ENCODE measurements at regions not wholly inside any gene's neighbourhood (a gene's known extent, or its start where the extent isn't known, plus 50 kb on each side); places are given as distances from the start of the nearest gene placed in this dataset.

- TF ChIP-seq CTCF (IDR thresholded peaks at IDR 0.05) (no peak), POLR2A (IDR thresholded peaks at IDR 0.05) (no peak)
Measured at GRCh38 chr2:103152556-103152955, 390.7 kb downstream of the TMEM182 start.

Measured in adrenal gland (tissue), 5 donors.